Prostate gland (tissue), 2 donors: ENCODE measurements at regions not wholly inside any gene's neighbourhood (a gene's known extent, or its start where the extent isn't known, plus 50 kb on each side); places are given as distances from the start of the nearest gene placed in this dataset.
"Not testable (repeated sequence)": the region's sequence is repeated elsewhere in the genome, so short reads cannot be mapped to it uniquely, and the experiment has no call there.

Source experiments
- DNase-seq: peaks from one replicate; pipeline ENCODE4 v3.0.0-alpha.2; 2019; ENCODE audit warnings: low spot score
- H3K27ac ChIP-seq, 2 donors: fragments of 200-600 bp; sonication (generic); 2 replicates each; pipeline ENCODE4 v1.5.1; 2017 to 2019
- H3K27me3 ChIP-seq: fragments of 200-600 bp; sonication (generic); replicated peaks from 2 replicates; pipeline ENCODE4 v1.5.1; 2019; ENCODE audit not compliant: insufficient read depth
- H3K36me3 ChIP-seq, 2 donors: fragments of 200-600 bp; sonication (generic); 1 replicate in 1 of 2; 2 replicates in 1 of 2; pipeline versions ENCODE4 v1.5.1 to v1.8.1; 2017 to 2019
- H3K4me1 ChIP-seq: fragments of 200-600 bp; sonication (generic); replicated peaks from 2 replicates; pipeline ENCODE4 v1.5.1; 2019
- H3K4me3 ChIP-seq, 2 donors: fragments of 200-600 bp; sonication (generic); 2 replicates each; pipeline ENCODE4 v1.5.1; 2017 to 2019
- H3K9me3 ChIP-seq: fragments of 200-600 bp; sonication (generic); 2 replicates; pipeline ENCODE4 v1.5.1; 2017
- CTCF ChIP-seq, 4 experiments: fragments of 200-600 bp in 2 of 4; fragments of 450-650 bp in 2 of 4; sonication (generic) in 2 of 4; IDR thresholded peaks; 1 replicate in 3 of 4; 2 replicates in 1 of 4; pipeline ENCODE4 v1.5.1; 2016 to 2019; ENCODE audit warnings: antibody characterized with exemption in 4 of 4, mild to moderate bottlenecking in 2 of 4, moderate library complexity in 2 of 4
- POLR2A ChIP-seq: fragments of 450-650 bp; IDR thresholded peaks from one replicate; pipeline ENCODE4 v1.6.1; 2016; ENCODE audit warnings: antibody characterized with exemption, mild to moderate bottlenecking
- POLR2AphosphoS5 ChIP-seq: sonication (generic); formaldehyde crosslinking; IDR thresholded peaks from one replicate; pipeline ENCODE4 v1.6.1; 2017; ENCODE audit warnings: antibody characterized with exemption
- WGBS: methylation state at CpG from one replicate; pipeline ENCODE4 v1.1.5; 2018; 5-methylcytosine and 5-hydroxymethylcytosine counted together
- intact Hi-C: fragments of 100-400 bp; cut with DNase I; formaldehyde crosslinking; loops from one replicate; pipeline ENCODE4 v1.14.2; 2022

- Histone ChIP-seq H3K36me3 (no peaks in the 10 kb centered on the region), H3K9me3 (no peaks in the 10 kb centered on the region), H3K4me3 (no peak overlapping the region), H3K27me3 (no peaks in the 10 kb centered on the region), H3K4me1 (no peaks in the 10 kb centered on the region), H3K27ac (no peak overlapping the region)
- TF ChIP-seq POLR2A, result no peak
- TF ChIP-seq POLR2AphosphoS5, result no peak
- no peak for TF ChIP-seq CTCF (IDR thresholded peaks at IDR 0.05)
- intact Hi-C loops, result no loop called here
- whole genome bisulfite sequencing, result 83% methylated on average over 1 of the region's 1 CpG
- DNase-seq, result no peak
Measured at GRCh38 chr1:60876952-60877351, 205.4 kb upstream of the NFIA start.

- TF ChIP-seq POLR2A, result no peak
- TF ChIP-seq CTCF (IDR thresholded peaks at IDR 0.05), result no peak
- Histone ChIP-seq H3K4me1 (no peaks in the 10 kb centered on the region), H3K27me3 (no peaks in the 10 kb centered on the region), H3K27ac (no peak overlapping the region), H3K9me3 (no peaks in the 10 kb centered on the region), H3K4me3 (no peak overlapping the region), H3K36me3 (no peaks in the 10 kb centered on the region)
- no peak for DNase-seq
- 88% methylated on average over 1 of the region's 1 CpG for WGBS
- intact Hi-C loops, result no loop called here
Measured at GRCh38 chr1:60875138-60875537, 207.2 kb upstream of the NFIA start.

GRCh38 chr1:60874718-60875117 is 207.6 kb upstream of the NFIA start:
- Histone ChIP-seq H3K9me3 (no peaks in the 10 kb centered on the region), H3K4me3 (no peak overlapping the region), H3K27ac (no peak overlapping the region), H3K36me3 (no peaks in the 10 kb centered on the region), H3K4me1 (no peaks in the 10 kb centered on the region), H3K27me3 (no peaks in the 10 kb centered on the region)
- intact Hi-C loops, result no loop called here
- whole genome bisulfite sequencing, result 85% methylated on average over 4 of the region's 4 CpGs
- no peak for DNase-seq
- TF ChIP-seq POLR2A, result no peak
- TF ChIP-seq CTCF (IDR thresholded peaks at IDR 0.05), result no peak
- TF ChIP-seq POLR2AphosphoS5, result no peak

- 94% methylated on average over 18 of the region's 18 CpGs for WGBS
- H3K4me3 ChIP-seq, H3K36me3 ChIP-seq, H3K27ac ChIP-seq, intact Hi-C loops, DNase-seq, H3K9me3 ChIP-seq, H3K27me3 ChIP-seq, H3K4me1 ChIP-seq: not testable (repeated sequence)
Measured at GRCh38 chr1:60873396-60873795, 209.0 kb upstream of the NFIA start.

GRCh38 chr1:60872426-60873054 is 209.8 kb upstream of the NFIA start:
- no peak for TF ChIP-seq POLR2A
- TF ChIP-seq CTCF (IDR thresholded peaks at IDR 0.05), result no peak
- no peak for TF ChIP-seq POLR2AphosphoS5
- DNase-seq, result no peak
- no peaks in the 10 kb centered on the region for H3K4me1 ChIP-seq
- 82% methylated on average over 8 of the region's 8 CpGs for WGBS
- no peaks in the 10 kb centered on the region for H3K9me3 ChIP-seq
- H3K4me3 ChIP-seq, result no peak overlapping the region
- intact Hi-C loops, result no loop called here
- H3K36me3 ChIP-seq, result no peaks in the 10 kb centered on the region
- no peaks in the 10 kb centered on the region for H3K27me3 ChIP-seq
- H3K27ac ChIP-seq, result no peak overlapping the region
